BLaER1 treated with 17β-estradiol and CSF1 and Interleukin-3, amounts not matched to agents 10 nM and 100 nM (cell line): ENCODE measurements at regions not wholly inside any gene's neighbourhood (a gene's known extent, or its start where the extent isn't known, plus 50 kb on each side); places are given as distances from the start of the nearest gene placed in this dataset.
"Not testable (repeated sequence)": the region's sequence is repeated elsewhere in the genome, so short reads cannot be mapped to it uniquely, and the experiment has no call there.

Experiments used
- H3K27ac ChIP-seq, 11 experiments: shearing (Covaris generic); formaldehyde crosslinking; 2 replicates each; pipeline ENCODE4 v1.8.1; 2022
- H3K27me3 ChIP-seq, 11 experiments: shearing (Covaris generic); formaldehyde crosslinking; 2 replicates each; pipeline ENCODE4 v1.8.1; 2022
- H3K36me3 ChIP-seq, 11 experiments: shearing (Covaris generic); formaldehyde crosslinking; 2 replicates each; pipeline ENCODE4 v1.8.1; 2022
- H3K4me1 ChIP-seq, 10 experiments: shearing (Covaris generic); formaldehyde crosslinking; 2 replicates each; pipeline ENCODE4 v1.8.1; 2022
- H3K4me2 ChIP-seq, 11 experiments: shearing (Covaris generic); formaldehyde crosslinking; 2 replicates each; pipeline ENCODE4 v1.8.1; 2022
- H3K4me3 ChIP-seq, 10 experiments: shearing (Covaris generic); formaldehyde crosslinking; 2 replicates each; pipeline ENCODE4 v1.8.1; 2022
- H3K9ac ChIP-seq, 11 experiments: shearing (Covaris generic); formaldehyde crosslinking; 2 replicates each; pipeline ENCODE4 v1.8.1; 2022
- H3K9me3 ChIP-seq, 11 experiments: shearing (Covaris generic); formaldehyde crosslinking; replicated peaks in 1 of 11; 2 replicates each; pipeline ENCODE4 v1.8.1; 2022
- H4K20me1 ChIP-seq, 11 experiments: shearing (Covaris generic); formaldehyde crosslinking; 2 replicates each; pipeline ENCODE4 v1.8.1; 2022
- Cebpa-rat ChIP-seq, 11 experiments: shearing (Covaris generic); IDR thresholded peaks; 2 replicates each; pipeline ENCODE4 v1.8.1; 2022

- Histone ChIP-seq H3K9ac (no peak overlapping the region), H4K20me1 (no peaks in the 10 kb centered on the region), H3K27ac (no peak overlapping the region), H3K27me3 (no peaks in the 10 kb centered on the region), H3K4me3 (no peak overlapping the region), H3K4me1 (peaks cover 0 to 2% (median 0%) of the 10 kb centered on the region in 10 experiments; a peak in 5 of 20 replicates), H3K4me2 (no peak overlapping the region), H3K9me3 (peaks cover 7 to 13% (median 9%) of the 10 kb centered on the region in 11 experiments; a peak in 18 of 22 replicates), H3K36me3 (no peaks in the 10 kb centered on the region)
- no peak for TF ChIP-seq Cebpa-rat (IDR thresholded peaks at IDR 0.05)
Measured at GRCh38 chr2:183465048-183465447, 340.8 kb downstream of the NUP35 start.

- no peaks in the 10 kb centered on the region for H4K20me1 ChIP-seq
- no peak for TF ChIP-seq Cebpa-rat (IDR thresholded peaks at IDR 0.05)
- no peak overlapping the region for H3K9ac ChIP-seq
- peaks cover 11 to 27% (median 19%) of the 10 kb centered on the region in 11 experiments for H3K9me3 ChIP-seq
- no peak overlapping the region for H3K4me3 ChIP-seq
- H3K4me2 ChIP-seq, result no peak overlapping the region
- no peak overlapping the region for H3K27ac ChIP-seq
- H3K36me3 ChIP-seq, result no peaks in the 10 kb centered on the region
- no peaks in the 10 kb centered on the region for H3K27me3 ChIP-seq
- no peaks in the 10 kb centered on the region for H3K4me1 ChIP-seq
Measured at GRCh38 chr2:183474912-183475695, 350.9 kb downstream of the NUP35 start.

- Histone ChIP-seq H3K36me3 (no peaks in the 10 kb centered on the region), H4K20me1 (no peaks in the 10 kb centered on the region), H3K27me3 (no peaks in the 10 kb centered on the region), H3K9me3 (peaks cover 0 to 15% (median 9%) of the 10 kb centered on the region in 11 experiments; a peak in 16 of 22 replicates), H3K9ac (no peak overlapping the region), H3K4me3 (no peak overlapping the region), H3K27ac (no peak overlapping the region), H3K4me1 (no peaks in the 10 kb centered on the region), H3K4me2 (no peak overlapping the region)
- TF ChIP-seq Cebpa-rat (IDR thresholded peaks at IDR 0.05), result no peak
Measured at GRCh38 chr2:183476490-183476889, 352.2 kb downstream of the NUP35 start.

GRCh38 chr2:183477296-183477695, 353.1 kb downstream of the NUP35 start:
- TF ChIP-seq Cebpa-rat (IDR thresholded peaks at IDR 0.05), result no peak
- no peak overlapping the region for H3K9ac ChIP-seq
- no peaks in the 10 kb centered on the region for H3K27me3 ChIP-seq
- no peaks in the 10 kb centered on the region for H3K4me1 ChIP-seq
- H3K4me3 ChIP-seq, result no peak overlapping the region
- H4K20me1 ChIP-seq, result no peaks in the 10 kb centered on the region
- no peaks in the 10 kb centered on the region for H3K36me3 ChIP-seq
- peaks cover 0 to 19% (median 9%) of the 10 kb centered on the region in 11 experiments; a peak in 16 of 22 replicates for H3K9me3 ChIP-seq
- no peak overlapping the region for H3K4me2 ChIP-seq
- no peak overlapping the region for H3K27ac ChIP-seq

- not testable (repeated sequence) for H3K4me3 ChIP-seq, H3K9ac ChIP-seq, H3K27ac ChIP-seq, H3K27me3 ChIP-seq, H3K4me2 ChIP-seq, H3K4me1 ChIP-seq, H3K36me3 ChIP-seq, H4K20me1 ChIP-seq
- H3K9me3 ChIP-seq, result peaks cover 0 to 19% (median 9%) of the 10 kb centered on the region in 11 experiments; a peak in 16 of 22 replicates
Measured at GRCh38 chr2:183478941-183479595, 354.8 kb downstream of the NUP35 start.

- Histone ChIP-seq H3K4me3 (no peak overlapping the region), H3K4me2 (no peak overlapping the region), H3K9ac (no peak overlapping the region), H3K36me3 (no peaks in the 10 kb centered on the region), H3K4me1 (no peaks in the 10 kb centered on the region), H3K27me3 (no peaks in the 10 kb centered on the region), H3K9me3 (no peaks in the 10 kb centered on the region), H3K27ac (no peak overlapping the region), H4K20me1 (no peaks in the 10 kb centered on the region)
- TF ChIP-seq Cebpa-rat (IDR thresholded peaks at IDR 0.05), result no peak
Measured at GRCh38 chr2:183487326-183487725, 363.1 kb downstream of the NUP35 start.

GRCh38 chr2:183488421-183488820, 364.2 kb downstream of the NUP35 start:
- H3K4me2 ChIP-seq, result no peak overlapping the region
- H4K20me1 ChIP-seq, result no peaks in the 10 kb centered on the region
- no peaks in the 10 kb centered on the region for H3K36me3 ChIP-seq
- no peaks in the 10 kb centered on the region for H3K9me3 ChIP-seq
- no peak overlapping the region for H3K27ac ChIP-seq
- H3K27me3 ChIP-seq, result no peaks in the 10 kb centered on the region
- no peak for TF ChIP-seq Cebpa-rat (IDR thresholded peaks at IDR 0.05)
- no peak overlapping the region for H3K4me3 ChIP-seq
- H3K4me1 ChIP-seq, result no peaks in the 10 kb centered on the region
- no peak overlapping the region for H3K9ac ChIP-seq

- no peak overlapping the region for H3K27ac ChIP-seq
- H3K4me2 ChIP-seq, result no peak overlapping the region
- H3K36me3 ChIP-seq, result no peaks in the 10 kb centered on the region
- no peaks in the 10 kb centered on the region for H4K20me1 ChIP-seq
- no peaks in the 10 kb centered on the region for H3K27me3 ChIP-seq
- H3K9ac ChIP-seq, result no peak overlapping the region
- no peak overlapping the region for H3K4me3 ChIP-seq
- no peak for TF ChIP-seq Cebpa-rat (IDR thresholded peaks at IDR 0.05)
- H3K4me1 ChIP-seq, result peaks cover 0 to under 1% (median 0%) of the 10 kb centered on the region in 10 experiments; a peak in 1 of 20 replicates
- no peaks in the 10 kb centered on the region for H3K9me3 ChIP-seq
Measured at GRCh38 chr2:183490489-183490888, 366.2 kb downstream of the NUP35 start.

GRCh38 chr2:183490914-183491313, 366.7 kb downstream of the NUP35 start:
- no peak overlapping the region for H3K4me3 ChIP-seq
- H4K20me1 ChIP-seq, result no peaks in the 10 kb centered on the region
- peaks cover 0 to 5% (median 0%) of the 10 kb centered on the region in 10 experiments; a peak in 1 of 20 replicates for H3K4me1 ChIP-seq
- no peak overlapping the region for H3K27ac ChIP-seq
- H3K9me3 ChIP-seq, result no peaks in the 10 kb centered on the region
- no peaks in the 10 kb centered on the region for H3K36me3 ChIP-seq
- TF ChIP-seq Cebpa-rat (IDR thresholded peaks at IDR 0.05), result no peak
- no peaks in the 10 kb centered on the region for H3K27me3 ChIP-seq
- no peak overlapping the region for H3K9ac ChIP-seq
- no peak overlapping the region for H3K4me2 ChIP-seq

- Histone ChIP-seq H4K20me1 (no peaks in the 10 kb centered on the region), H3K27ac (no peak overlapping the region), H3K27me3 (no peaks in the 10 kb centered on the region), H3K9ac (no peak overlapping the region), H3K4me2 (no peak overlapping the region), H3K9me3 (no peaks in the 10 kb centered on the region), H3K4me1 (peaks cover 0 to 6% (median 0%) of the 10 kb centered on the region in 10 experiments; a peak in 1 of 20 replicates), H3K36me3 (no peaks in the 10 kb centered on the region), H3K4me3 (no peak overlapping the region)
- TF ChIP-seq Cebpa-rat (IDR thresholded peaks at IDR 0.05), result 0 out of 22 replicates have a peak, but pooled peaks of 1 of the 11 experiments have one; percentile 3
Measured at GRCh38 chr2:183493040-183493439, 368.8 kb downstream of the NUP35 start.
